ENCODE measurements at regions not wholly inside any gene's neighbourhood (a gene's known extent, or its start where the extent isn't known, plus 50 kb on each side); places are given as distances from the start of the nearest gene placed in this dataset.

DNA sequence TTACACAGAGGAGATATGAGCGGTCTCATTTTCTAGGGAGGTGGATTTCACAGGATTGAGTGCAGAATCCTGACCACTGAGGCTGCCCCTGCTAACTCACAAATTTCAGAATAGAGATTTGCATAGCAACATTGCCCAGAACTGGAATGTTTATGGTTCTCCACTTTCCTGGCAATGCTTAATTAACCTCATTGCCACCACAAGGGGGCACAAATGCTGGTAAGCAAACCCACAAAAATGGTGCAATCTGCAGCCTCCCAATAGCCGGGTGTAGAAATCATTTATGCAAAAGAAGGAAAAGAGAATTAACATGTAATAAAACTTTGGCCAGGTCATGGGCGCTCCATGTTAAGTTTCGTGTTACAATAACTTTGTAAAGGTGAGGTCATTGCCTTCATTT, 112.4 kb downstream of the CYRIA start:
- Histone ChIP-seq H3K27me3 (no peaks in the 10 kb centered on the region), H3K27ac (no peak overlapping the region), H3K4me1 (replicated peaks in 1 of 2) (no peaks in the 10 kb centered on the region), H3K4me3 (no peak overlapping the region), H3K36me3 (replicated peaks in 1 of 2) (peaks cover 0 to 29% of the 10 kb centered on the region in 2 donors), H3K9me3 (replicated peaks in 1 of 3) (no peaks in the 10 kb centered on the region)
- WGBS, 4 donors, result 60 to 70% (median 64%) methylated on average over 4 of the region's 4 CpGs
- peak; percentile 33 to 74 (median 45) for DNase-seq
- TF ChIP-seq CTCF (IDR thresholded peaks at IDR 0.05) (peak; percentile 49 to 69 (median 64)), POLR2A (IDR thresholded peaks at IDR 0.05) (no peak)
- intact Hi-C loops (cut with DNase I), result loop anchor here in 1 of 2 donors (10.0 kb wide), 1 partner anchor 52 kb away; no protein-coding TSS in a partner anchor

DNA sequence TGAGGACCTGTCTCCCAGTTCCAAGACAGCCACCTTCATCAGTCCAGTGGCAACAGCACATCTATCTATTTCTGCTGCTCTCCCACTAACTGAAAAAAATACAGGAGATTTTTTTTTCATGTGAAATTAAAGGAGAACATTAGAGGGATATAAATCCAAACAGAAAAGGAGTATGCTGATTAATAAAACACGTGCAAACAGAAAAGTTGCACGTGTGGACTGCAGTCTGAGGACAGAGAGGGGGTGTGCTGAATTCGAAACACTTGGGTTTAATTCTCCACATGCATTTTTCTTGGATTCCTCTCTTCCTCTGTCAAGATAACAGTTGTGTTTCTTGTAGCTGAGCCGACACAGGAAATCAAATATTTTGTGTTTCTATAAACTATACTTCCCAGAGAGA, 113.4 kb downstream of the CYRIA start:
- no peak for DNase-seq
- Histone ChIP-seq H3K9me3 (replicated peaks in 1 of 3) (no peaks in the 10 kb centered on the region), H3K36me3 (replicated peaks in 1 of 2) (peaks cover 0 to 28% of the 10 kb centered on the region in 2 donors), H3K4me1 (replicated peaks in 1 of 2) (no peaks in the 10 kb centered on the region), H3K4me3 (no peak overlapping the region), H3K27ac (no peak overlapping the region), H3K27me3 (no peaks in the 10 kb centered on the region)
- intact Hi-C loops (cut with DNase I), result loop anchor here in 1 of 2 donors (10.0 kb wide), 1 partner anchor 53 kb away; no protein-coding TSS in a partner anchor
- no peak for TF ChIP-seq CTCF (IDR thresholded peaks at IDR 0.05)
- TF ChIP-seq POLR2A (IDR thresholded peaks at IDR 0.05), result no peak
- WGBS, 4 donors, result 72 to 80% (median 78%) methylated on average over 4 of the region's 4 CpGs

GRCh38 chr2:16548036-16548435, 117.6 kb downstream of the CYRIA start:
- WGBS, 4 donors, result 69 to 86% (median 77%) methylated on average over 2 of the region's 2 CpGs
- H3K9me3 ChIP-seq (replicated peaks in 1 of 3), result no peaks in the 10 kb centered on the region
- H3K27ac ChIP-seq, result no peak overlapping the region
- no peak for DNase-seq
- no peak overlapping the region for H3K4me3 ChIP-seq
- no peak for TF ChIP-seq POLR2A (IDR thresholded peaks at IDR 0.05)
- no peak for TF ChIP-seq CTCF (IDR thresholded peaks at IDR 0.05)
- H3K27me3 ChIP-seq, result no peaks in the 10 kb centered on the region
- peaks cover 0 to 7% of the 10 kb centered on the region in 2 donors for H3K36me3 ChIP-seq (replicated peaks in 1 of 2)
- H3K4me1 ChIP-seq (replicated peaks in 1 of 2), result no peaks in the 10 kb centered on the region
- intact Hi-C loops (cut with DNase I), result no loop called here

DNA sequence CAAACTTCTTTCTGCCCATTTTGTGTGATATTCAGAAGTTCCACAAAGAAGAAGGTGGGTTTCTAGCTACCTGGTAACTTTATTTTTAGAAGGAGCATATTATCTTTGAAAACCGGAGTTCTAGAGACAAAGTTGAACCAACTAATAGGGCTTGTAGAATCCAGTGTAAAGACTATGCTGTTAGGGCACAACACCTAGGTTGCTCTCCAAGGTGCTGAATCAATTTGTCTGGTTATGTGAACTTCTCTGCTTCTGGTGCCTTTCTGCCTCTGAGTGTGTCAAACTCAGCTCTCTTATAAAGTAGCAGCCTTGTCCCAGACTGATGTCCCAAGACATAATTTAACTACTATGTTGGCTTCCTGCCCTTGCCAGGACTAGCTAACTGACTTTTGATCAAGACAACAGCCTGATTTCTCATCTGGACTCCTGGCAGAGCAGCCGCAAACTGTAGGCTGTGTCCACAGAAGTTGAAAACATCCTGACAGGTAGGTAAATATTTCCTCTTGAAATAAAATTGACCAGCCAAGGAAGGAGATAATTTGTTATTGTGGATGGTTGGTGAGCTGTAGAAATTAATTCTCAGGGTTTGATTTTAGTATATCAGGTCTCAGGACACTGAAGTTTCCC, 119.4 kb downstream of the CYRIA start:
- H3K27me3 ChIP-seq, result no peaks in the 10 kb centered on the region
- H3K36me3 ChIP-seq (replicated peaks in 1 of 2), result no peaks in the 10 kb centered on the region
- H3K27ac ChIP-seq, result no peak overlapping the region
- DNase-seq, result peak in 5 of 7 donors; percentile 15 to 28 (median 24)
- no peak for TF ChIP-seq POLR2A (IDR thresholded peaks at IDR 0.05)
- no peak for TF ChIP-seq CTCF (IDR thresholded peaks at IDR 0.05)
- no peaks in the 10 kb centered on the region for H3K9me3 ChIP-seq (replicated peaks in 1 of 3)
- intact Hi-C loops (cut with DNase I), result no loop called here
- no peak overlapping the region for H3K4me3 ChIP-seq
- no peaks in the 10 kb centered on the region for H3K4me1 ChIP-seq (replicated peaks in 1 of 2)
- WGBS, 4 donors, result 64 to 84% (median 74%) methylated on average over 2 of the region's 2 CpGs
